ENCODE measurements at regions not wholly inside any gene's neighbourhood (a gene's known extent, or its start where the extent isn't known, plus 50 kb on each side); places are given as distances from the start of the nearest gene placed in this dataset.

GRCh38 chr6:120451508-120451907 lies 882.8 kb downstream of the TBC1D32 start:
- TF ChIP-seq REST (IDR thresholded peaks at IDR 0.05; ENCODE audit: insufficient read depth in 1 of 2, low read depth in 2 of 2, low read length in 2 of 2): no peak
- no peak for TF ChIP-seq TAF1 (IDR thresholded peaks at IDR 0.05; ENCODE audit: borderline replicate concordance, insufficient read depth, low read length)

GRCh38 chr6:120447605-120448004 lies 886.7 kb downstream of the TBC1D32 start:
- TF ChIP-seq POLR2AphosphoS5 (IDR thresholded peaks at IDR 0.05; ENCODE audit: low read depth, low read length): no peak

GRCh38 chr6:120431841-120432240 lies 902.4 kb downstream of the TBC1D32 start:
- no peak for TF ChIP-seq TAF1 (IDR thresholded peaks at IDR 0.05; ENCODE audit: borderline replicate concordance, insufficient read depth, low read length)
- no peak for TF ChIP-seq POLR2AphosphoS5 (IDR thresholded peaks at IDR 0.05; ENCODE audit: low read depth, low read length)
- TF ChIP-seq SIN3A (IDR thresholded peaks at IDR 0.05; ENCODE audit: borderline replicate concordance, insufficient read depth, low read length): no peak
- TF ChIP-seq FOXP2 (optimal IDR thresholded peaks at IDR 0.05; ENCODE audit: borderline replicate concordance, extremely low read depth, extremely low read length, insufficient read depth): no peak
- no peak for TF ChIP-seq REST (IDR thresholded peaks at IDR 0.05; ENCODE audit: insufficient read depth in 1 of 2, low read depth in 2 of 2, low read length in 2 of 2)

- TF ChIP-seq SIN3A (IDR thresholded peaks at IDR 0.05; ENCODE audit: borderline replicate concordance, insufficient read depth, low read length) (no peak), REST (IDR thresholded peaks at IDR 0.05; ENCODE audit: insufficient read depth in 1 of 2, low read depth in 2 of 2, low read length in 2 of 2) (no peak)
Measured at GRCh38 chr6:120411394-120411793, 922.9 kb downstream of the TBC1D32 start.

- no peak for TF ChIP-seq FOXP2 (optimal IDR thresholded peaks at IDR 0.05; ENCODE audit: borderline replicate concordance, extremely low read depth, extremely low read length, insufficient read depth)
- no peak for TF ChIP-seq REST (IDR thresholded peaks at IDR 0.05; ENCODE audit: insufficient read depth in 1 of 2, low read depth in 2 of 2, low read length in 2 of 2)
- TF ChIP-seq TAF1 (IDR thresholded peaks at IDR 0.05; ENCODE audit: borderline replicate concordance, insufficient read depth, low read length): no peak
- TF ChIP-seq POLR2AphosphoS5 (IDR thresholded peaks at IDR 0.05; ENCODE audit: low read depth, low read length): no peak
- no peak for TF ChIP-seq SIN3A (IDR thresholded peaks at IDR 0.05; ENCODE audit: borderline replicate concordance, insufficient read depth, low read length)
Measured at GRCh38 chr6:120410586-120410985, 923.7 kb downstream of the TBC1D32 start.

- no peak for TF ChIP-seq REST (IDR thresholded peaks at IDR 0.05; ENCODE audit: insufficient read depth in 1 of 2, low read depth in 2 of 2, low read length in 2 of 2)
- TF ChIP-seq TAF1 (IDR thresholded peaks at IDR 0.05; ENCODE audit: borderline replicate concordance, insufficient read depth, low read length): no peak
- TF ChIP-seq FOXP2 (optimal IDR thresholded peaks at IDR 0.05; ENCODE audit: borderline replicate concordance, extremely low read depth, extremely low read length, insufficient read depth): no peak
- no peak for TF ChIP-seq SIN3A (IDR thresholded peaks at IDR 0.05; ENCODE audit: borderline replicate concordance, insufficient read depth, low read length)
- TF ChIP-seq POLR2AphosphoS5 (IDR thresholded peaks at IDR 0.05; ENCODE audit: low read depth, low read length): no peak
Measured at GRCh38 chr6:120407696-120408095, 926.6 kb downstream of the TBC1D32 start.

All from PFSK-1 (cell line).